Astrocyte (in vitro differentiated cells and primary cell): ENCODE measurements at regions not wholly inside any gene's neighbourhood (a gene's known extent, or its start where the extent isn't known, plus 50 kb on each side); places are given as distances from the start of the nearest gene placed in this dataset.

Experiments used
- EZH2 ChIP-seq: IDR thresholded peaks from 2 replicates; pipeline ENCODE4 v1.6.1; 2012; ENCODE audit warnings: mild to moderate bottlenecking, low read length, inconsistent platforms; ENCODE audit not compliant: insufficient read depth
- TF ChIP-seq, protein P1 (sequence below): IDR thresholded peaks from 2 replicates; pipeline ENCODE4 v1.5.1; 2011; ENCODE audit warnings: low read depth, mild to moderate bottlenecking, inconsistent platforms, low read length, moderate library complexity; ENCODE audit not compliant: insufficient read depth

DNA sequence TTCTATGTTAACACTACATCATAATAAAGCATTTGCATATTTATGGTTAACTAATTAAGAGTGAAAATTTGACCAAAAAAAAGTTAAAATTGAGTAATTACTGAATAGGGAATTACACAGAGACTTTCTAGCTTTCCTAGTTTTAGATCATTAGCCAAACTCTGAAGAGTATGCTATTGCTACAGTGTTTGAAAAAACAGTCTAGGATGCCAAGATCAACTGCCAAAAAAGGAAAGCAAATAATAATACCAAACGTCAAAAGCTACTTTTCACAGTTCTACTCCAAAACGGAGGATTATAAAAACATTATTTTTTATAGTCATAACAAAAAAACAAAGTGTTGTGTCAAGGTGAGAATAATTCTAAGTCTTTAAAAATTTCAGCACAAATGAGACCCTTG, 359.8 kb upstream of the CTSO start:
- TF ChIP-seq, protein P1, sequence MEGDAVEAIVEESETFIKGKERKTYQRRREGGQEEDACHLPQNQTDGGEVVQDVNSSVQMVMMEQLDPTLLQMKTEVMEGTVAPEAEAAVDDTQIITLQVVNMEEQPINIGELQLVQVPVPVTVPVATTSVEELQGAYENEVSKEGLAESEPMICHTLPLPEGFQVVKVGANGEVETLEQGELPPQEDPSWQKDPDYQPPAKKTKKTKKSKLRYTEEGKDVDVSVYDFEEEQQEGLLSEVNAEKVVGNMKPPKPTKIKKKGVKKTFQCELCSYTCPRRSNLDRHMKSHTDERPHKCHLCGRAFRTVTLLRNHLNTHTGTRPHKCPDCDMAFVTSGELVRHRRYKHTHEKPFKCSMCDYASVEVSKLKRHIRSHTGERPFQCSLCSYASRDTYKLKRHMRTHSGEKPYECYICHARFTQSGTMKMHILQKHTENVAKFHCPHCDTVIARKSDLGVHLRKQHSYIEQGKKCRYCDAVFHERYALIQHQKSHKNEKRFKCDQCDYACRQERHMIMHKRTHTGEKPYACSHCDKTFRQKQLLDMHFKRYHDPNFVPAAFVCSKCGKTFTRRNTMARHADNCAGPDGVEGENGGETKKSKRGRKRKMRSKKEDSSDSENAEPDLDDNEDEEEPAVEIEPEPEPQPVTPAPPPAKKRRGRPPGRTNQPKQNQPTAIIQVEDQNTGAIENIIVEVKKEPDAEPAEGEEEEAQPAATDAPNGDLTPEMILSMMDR, result no peak
- no peak for TF ChIP-seq EZH2
